HG02571 (cell line): ENCODE measurements at regions not wholly inside any gene's neighbourhood (a gene's known extent, or its start where the extent isn't known, plus 50 kb on each side); places are given as distances from the start of the nearest gene placed in this dataset.
"Not testable (repeated sequence)": the region's sequence is repeated elsewhere in the genome, so short reads cannot be mapped to it uniquely, and the experiment has no call there.

Source experiments
- ATAC-seq: cut with Tn5 transposase; IDR thresholded peaks from one replicate; pipeline ENCODE4 v1.9.1; 2021; ENCODE audit warnings: mild to moderate bottlenecking, moderate library complexity; ENCODE audit not compliant: unreplicated experiment

DNA sequence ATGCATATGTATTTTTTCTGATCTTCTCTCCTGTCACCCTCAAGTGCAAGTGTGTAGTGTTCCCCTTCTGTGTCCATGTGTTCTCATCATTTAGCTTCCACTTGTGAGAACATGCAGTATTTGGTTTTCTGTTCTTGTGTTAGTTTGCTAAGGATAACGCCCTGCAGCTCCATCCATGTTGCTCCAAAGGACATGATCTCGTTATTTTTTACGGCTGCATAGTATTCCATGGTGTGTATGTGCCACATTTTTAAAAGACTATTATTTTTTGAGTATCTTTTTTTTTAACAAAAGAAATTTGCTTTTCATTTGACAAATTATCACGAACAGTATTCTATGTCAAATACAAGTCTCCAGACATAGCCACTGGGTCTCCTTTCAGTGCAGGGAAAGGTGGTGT is 110.1 kb upstream of the ZNF746 start:
- ATAC-seq = no peak

DNA sequence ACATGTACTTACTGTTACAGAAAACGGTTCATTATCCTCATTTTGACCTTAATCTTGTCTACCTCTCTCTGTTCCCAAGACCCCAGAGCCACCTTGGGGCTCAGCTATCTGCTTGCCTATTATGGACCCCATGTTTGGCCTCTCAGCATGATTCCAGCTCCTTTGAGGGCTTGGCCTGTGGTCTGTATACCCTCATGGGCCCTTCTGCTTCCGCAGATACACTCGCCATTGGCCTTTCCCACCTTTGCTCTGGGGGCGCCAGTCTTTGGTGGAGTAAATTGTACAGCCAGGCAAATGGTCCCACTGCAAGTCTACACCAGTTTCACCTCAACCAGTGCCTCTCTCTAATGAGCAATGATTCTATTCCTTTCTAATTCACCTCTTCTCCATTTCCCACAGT is 109.2 kb upstream of the ZNF746 start:
- ATAC-seq = no peak

DNA sequence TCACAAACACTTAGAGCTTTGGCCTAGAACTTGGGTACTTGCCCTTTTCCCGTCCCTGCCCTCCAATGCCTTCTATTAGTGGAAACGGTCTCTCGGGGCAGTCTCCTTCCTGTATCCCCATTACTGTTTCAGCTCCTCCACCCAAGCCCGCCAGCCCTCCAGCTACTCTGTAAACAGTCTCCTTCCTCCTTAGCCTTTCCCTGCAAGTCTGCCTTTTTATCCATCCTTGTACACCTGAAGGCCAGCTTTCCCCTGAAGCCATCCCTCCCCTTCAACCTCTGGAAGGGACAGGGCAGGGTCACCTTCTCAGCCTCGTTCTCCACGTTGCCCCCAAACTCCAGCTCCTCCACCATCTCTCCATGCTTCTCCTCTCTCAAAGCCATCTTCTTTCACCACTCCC is 108.1 kb upstream of the ZNF746 start:
- no peak for ATAC-seq

- no peak for ATAC-seq
Observed at GRCh38 chr7:149604521-149604920, 106.9 kb upstream of the ZNF746 start.

- ATAC-seq = peak; percentile 91
Observed at GRCh38 chr7:149600669-149601330, 103.2 kb upstream of the ZNF746 start.

DNA sequence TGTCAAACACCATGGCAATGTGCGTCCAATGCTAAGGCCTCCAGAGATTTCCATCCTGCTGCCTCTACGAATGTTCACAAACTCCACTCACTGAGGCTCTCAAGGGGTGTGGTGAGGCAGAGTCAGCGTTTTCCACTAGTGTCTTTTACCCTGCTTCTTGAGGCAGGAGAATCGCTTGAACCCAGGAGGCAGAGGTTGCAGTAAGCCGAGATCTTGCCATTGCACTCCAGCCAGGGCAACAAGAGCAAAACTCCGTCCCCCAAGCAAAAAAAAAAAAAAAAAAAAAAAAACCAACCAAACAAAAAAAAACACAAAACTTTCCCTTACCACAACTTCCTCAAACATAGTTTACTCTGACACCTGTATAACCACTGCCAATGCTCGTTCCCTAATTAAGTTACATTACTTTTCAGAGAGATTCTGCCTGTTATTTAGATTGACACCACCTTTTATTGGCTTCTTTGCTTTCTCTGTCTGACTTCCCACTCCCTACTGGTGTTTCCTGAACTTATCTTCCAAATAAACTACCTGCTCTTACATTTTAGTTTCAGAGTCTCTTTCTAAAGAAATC is 102.1 kb upstream of the ZNF746 start:
- peak; percentile 36 for ATAC-seq

GRCh38 chr7:149598721-149599308 is 101.2 kb upstream of the ZNF746 start:
- ATAC-seq = no peak

GRCh38 chr7:149597789-149598188 is 100.2 kb upstream of the ZNF746 start:
- ATAC-seq = not testable (repeated sequence)

GRCh38 chr7:149595541-149595940 is 97.9 kb upstream of the ZNF746 start:
- ATAC-seq = no peak

DNA sequence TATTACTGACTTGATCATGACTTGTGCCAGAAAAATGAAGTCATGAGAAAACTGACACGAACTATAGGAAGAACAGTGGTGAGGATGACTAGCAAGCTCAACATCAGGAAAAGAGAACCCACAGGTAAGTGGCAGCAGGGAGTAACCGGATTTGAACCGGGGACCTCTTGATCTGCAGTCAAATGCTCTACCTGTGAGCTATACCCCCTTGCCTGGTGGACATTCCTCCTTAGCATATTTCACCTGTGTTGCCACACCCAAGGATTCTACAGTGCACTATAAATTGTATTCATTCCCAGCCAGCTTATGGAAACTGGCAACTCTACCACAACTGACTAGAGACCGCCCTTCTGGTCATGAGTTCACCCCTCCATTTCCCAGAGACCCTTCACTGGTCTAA is 97.5 kb upstream of the ZNF746 start:
- no peak for ATAC-seq

GRCh38 chr7:149588930-149589329 is 91.3 kb upstream of the ZNF746 start:
- no peak for ATAC-seq

DNA sequence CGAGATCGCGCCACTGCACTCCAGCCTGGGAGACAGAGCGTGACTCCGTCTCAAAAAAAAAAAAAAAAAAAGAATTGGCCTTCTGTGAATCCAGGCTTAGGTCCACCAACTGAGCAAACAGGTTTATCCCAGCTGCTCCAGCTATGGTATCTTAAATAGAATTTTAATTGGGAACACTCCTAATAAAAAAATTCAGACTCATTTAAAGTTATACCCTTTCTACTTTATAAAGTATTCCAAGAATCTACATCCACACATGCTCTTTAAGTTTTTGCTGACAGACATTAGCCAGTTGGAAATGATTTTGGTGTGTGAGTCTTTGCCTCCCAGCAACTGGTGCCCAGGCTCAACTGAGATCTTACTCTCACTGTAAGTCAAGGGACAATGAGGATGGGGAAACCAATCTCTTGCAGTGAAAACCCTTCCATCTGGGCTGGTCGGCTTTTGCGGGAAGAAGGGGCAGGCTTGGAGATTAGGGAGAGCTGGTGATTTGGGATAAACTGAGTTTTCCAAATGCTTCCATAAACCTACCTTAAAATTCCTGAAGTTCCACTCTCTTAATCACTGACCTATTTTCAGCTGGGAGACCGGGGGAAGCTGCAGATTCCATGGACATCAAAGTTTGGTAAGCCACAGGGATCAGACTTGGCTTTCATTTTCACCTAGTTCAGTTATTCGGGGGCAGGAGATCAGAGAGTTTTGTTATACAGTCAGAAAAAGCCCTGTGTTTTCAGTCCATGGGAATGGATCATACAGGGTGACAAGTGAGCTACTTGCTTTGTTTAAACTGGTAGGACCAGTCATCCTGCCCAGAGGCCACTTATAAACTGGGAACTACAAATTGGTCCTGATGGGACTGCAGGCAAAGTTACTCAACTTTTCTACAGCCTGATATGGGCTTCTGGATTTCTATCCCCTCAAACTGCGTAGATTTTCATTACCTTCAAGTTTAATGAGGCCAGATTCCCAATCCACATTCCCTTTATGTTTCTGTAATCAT is 89.3 kb upstream of the ZNF746 start:
- ATAC-seq = no peak

- no peak for ATAC-seq
Observed at GRCh38 chr7:149584530-149584929, 86.9 kb upstream of the ZNF746 start.

GRCh38 chr7:149584009-149584408 is 86.4 kb upstream of the ZNF746 start:
- ATAC-seq = no peak

GRCh38 chr7:149580328-149580727 is 82.7 kb upstream of the ZNF746 start:
- ATAC-seq = no peak

DNA sequence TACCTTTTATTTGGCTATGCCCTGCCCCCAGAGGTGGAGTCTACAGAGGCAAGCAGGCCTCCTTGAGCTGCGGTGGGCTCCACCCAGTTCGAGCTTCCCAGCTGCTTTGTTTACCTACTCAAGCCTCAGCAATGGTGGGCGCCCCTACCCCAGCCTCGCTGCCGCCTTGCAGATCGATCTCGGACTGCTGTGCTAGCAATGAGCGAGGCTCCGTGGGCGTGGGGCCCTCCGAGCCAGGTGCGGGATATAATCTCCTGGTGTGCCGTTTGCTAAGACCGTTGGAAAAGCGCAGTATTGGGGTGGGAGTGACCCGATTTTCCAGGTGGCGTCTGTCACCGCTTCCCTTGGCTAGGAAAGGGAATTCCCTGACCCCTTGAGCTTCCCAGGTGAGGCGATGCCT is 81.8 kb upstream of the ZNF746 start:
- ATAC-seq = not testable (repeated sequence)

DNA sequence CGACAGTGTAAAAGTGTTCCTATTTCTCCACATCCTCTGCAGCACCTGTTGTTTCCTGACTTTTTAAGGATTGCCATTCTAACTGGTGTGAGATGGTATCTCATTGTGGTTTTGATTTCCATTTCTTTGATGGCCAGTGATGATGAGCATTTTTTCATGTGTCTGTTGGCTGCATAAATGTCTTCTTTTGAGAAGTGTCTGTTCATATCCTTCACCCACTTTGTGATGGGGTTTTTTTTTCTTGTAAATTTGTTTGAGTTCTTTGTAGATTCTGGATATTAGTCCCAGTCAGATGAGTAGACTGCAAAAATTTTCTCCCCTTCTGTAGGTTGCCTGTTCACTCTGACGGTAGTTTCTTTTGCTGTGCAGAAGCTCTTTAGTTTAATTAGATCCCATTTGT is 76.8 kb upstream of the ZNF746 start:
- ATAC-seq = not testable (repeated sequence)

DNA sequence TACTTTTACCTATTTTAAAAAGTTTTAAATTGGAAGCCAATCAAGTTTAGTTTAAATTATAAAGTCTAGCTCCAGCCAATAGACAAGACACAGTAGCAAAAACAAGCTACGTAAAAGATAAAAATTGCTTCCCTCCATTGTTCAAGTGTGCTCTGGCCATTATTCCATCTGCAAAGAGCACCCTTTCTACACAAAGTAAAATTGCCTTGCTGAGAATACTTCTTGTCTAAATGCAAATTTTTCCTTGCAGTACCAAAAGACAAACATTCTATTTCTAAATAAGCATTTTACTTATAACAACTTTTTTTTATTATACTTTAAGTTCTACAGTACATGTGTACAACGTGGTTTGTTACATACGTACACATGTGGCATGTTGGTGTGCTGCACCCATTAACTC is 75.9 kb upstream of the ZNF746 start:
- no peak for ATAC-seq

- not testable (repeated sequence) for ATAC-seq
Observed at GRCh38 chr7:149572920-149573319, 75.3 kb upstream of the ZNF746 start.

GRCh38 chr7:149570784-149571183 is 73.2 kb upstream of the ZNF746 start:
- no peak for ATAC-seq

GRCh38 chr7:149569726-149570422 is 72.3 kb upstream of the ZNF746 start:
- ATAC-seq = no peak
